ENCODE measurements at regions not wholly inside any gene's neighbourhood (a gene's known extent, or its start where the extent isn't known, plus 50 kb on each side); places are given as distances from the start of the nearest gene placed in this dataset.

- no peaks in the 10 kb centered on the region for H3K36me3 Mint-ChIP-seq
- H3K79me2 ChIP-seq (ENCODE audit: low read depth): no peaks in the 10 kb centered on the region
- no peaks in the 10 kb centered on the region for H3K9me3 ChIP-seq (ENCODE audit: low read depth)
- H3K27ac Mint-ChIP-seq: no peak overlapping the region
- TF ChIP-seq EZH2 (IDR thresholded peaks at IDR 0.05): no peak
- TF ChIP-seq, protein P1, sequence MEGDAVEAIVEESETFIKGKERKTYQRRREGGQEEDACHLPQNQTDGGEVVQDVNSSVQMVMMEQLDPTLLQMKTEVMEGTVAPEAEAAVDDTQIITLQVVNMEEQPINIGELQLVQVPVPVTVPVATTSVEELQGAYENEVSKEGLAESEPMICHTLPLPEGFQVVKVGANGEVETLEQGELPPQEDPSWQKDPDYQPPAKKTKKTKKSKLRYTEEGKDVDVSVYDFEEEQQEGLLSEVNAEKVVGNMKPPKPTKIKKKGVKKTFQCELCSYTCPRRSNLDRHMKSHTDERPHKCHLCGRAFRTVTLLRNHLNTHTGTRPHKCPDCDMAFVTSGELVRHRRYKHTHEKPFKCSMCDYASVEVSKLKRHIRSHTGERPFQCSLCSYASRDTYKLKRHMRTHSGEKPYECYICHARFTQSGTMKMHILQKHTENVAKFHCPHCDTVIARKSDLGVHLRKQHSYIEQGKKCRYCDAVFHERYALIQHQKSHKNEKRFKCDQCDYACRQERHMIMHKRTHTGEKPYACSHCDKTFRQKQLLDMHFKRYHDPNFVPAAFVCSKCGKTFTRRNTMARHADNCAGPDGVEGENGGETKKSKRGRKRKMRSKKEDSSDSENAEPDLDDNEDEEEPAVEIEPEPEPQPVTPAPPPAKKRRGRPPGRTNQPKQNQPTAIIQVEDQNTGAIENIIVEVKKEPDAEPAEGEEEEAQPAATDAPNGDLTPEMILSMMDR (IDR thresholded peaks at IDR 0.05): no peak
- no peak for TF ChIP-seq EZH2phosphoT487 (IDR thresholded peaks at IDR 0.05)
- no peak for DNase-seq (ENCODE audit: low spot score)
- peaks cover 2% of the 10 kb centered on the region for H3K27me3 Mint-ChIP-seq (ENCODE audit: insufficient read depth, low read depth)
- peaks cover 3% of the 10 kb centered on the region for H3K9me3 Mint-ChIP-seq
- H2AFZ ChIP-seq (replicated peaks): no peak overlapping the region
- no peak overlapping the region for H3K9ac ChIP-seq
- H3F3A ChIP-seq (ENCODE audit: low read depth): no peaks in the 10 kb centered on the region
- no peaks in the 10 kb centered on the region for H3K4me1 ChIP-seq
- no peaks in the 10 kb centered on the region for H4K20me1 ChIP-seq (ENCODE audit: low read depth)
- H3K4me3 ChIP-seq: no peak overlapping the region
- no peaks in the 10 kb centered on the region for H3K4me1 Mint-ChIP-seq
- no peaks in the 10 kb centered on the region for H3K36me3 ChIP-seq
- H3K4me2 ChIP-seq: no peak overlapping the region
- H3K27ac ChIP-seq: no peak overlapping the region
- no peak overlapping the region for H3K4me3 Mint-ChIP-seq
- H3K27me3 ChIP-seq: no peaks in the 10 kb centered on the region
These were observed 567.7 kb downstream of the TFAP2B start for GRCh38 chr6:51386347-51386836.

DNA sequence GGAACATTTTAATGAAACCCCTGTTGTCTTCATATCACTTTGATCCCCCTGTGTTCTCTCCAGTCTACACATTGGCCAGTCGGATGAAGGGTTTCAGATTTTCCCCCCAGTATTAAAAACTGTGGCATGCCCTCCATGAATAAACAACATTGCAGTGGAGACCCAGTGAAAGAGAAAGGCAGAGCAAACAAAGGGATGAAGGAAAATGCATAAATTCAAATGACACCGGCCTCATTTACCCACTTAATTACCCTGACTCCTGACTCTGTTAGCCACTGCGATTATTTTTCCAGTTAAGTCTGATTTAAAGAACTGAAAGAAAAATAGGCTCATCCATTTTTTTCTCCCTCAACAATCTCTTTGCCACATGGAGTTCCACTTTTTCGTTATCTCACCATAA is 569.2 kb downstream of the TFAP2B start:
- Mint-ChIP-seq H3K36me3 (no peaks in the 10 kb centered on the region), H3K4me1 (no peaks in the 10 kb centered on the region), H3K27me3 (ENCODE audit: insufficient read depth, low read depth) (peaks cover 5% of the 10 kb centered on the region), H3K27ac (no peak overlapping the region), H3K9me3 (peaks cover 3% of the 10 kb centered on the region), H3K4me3 (no peak overlapping the region)
- TF ChIP-seq, protein P1 (IDR thresholded peaks at IDR 0.05): no peak
- TF ChIP-seq EZH2 (IDR thresholded peaks at IDR 0.05) (no peak), EZH2phosphoT487 (IDR thresholded peaks at IDR 0.05) (no peak)
- no peak overlapping the region for H2AFZ ChIP-seq (replicated peaks)
- DNase-seq (ENCODE audit: low spot score): no peak
- no peak overlapping the region for H3K9ac ChIP-seq
- no peaks in the 10 kb centered on the region for H4K20me1 ChIP-seq (ENCODE audit: low read depth)
- no peaks in the 10 kb centered on the region for H3K79me2 ChIP-seq (ENCODE audit: low read depth)
- H3F3A ChIP-seq (ENCODE audit: low read depth): no peaks in the 10 kb centered on the region
- H3K4me3 ChIP-seq: no peak overlapping the region
- H3K36me3 ChIP-seq: no peaks in the 10 kb centered on the region
- H3K9me3 ChIP-seq (ENCODE audit: low read depth): no peaks in the 10 kb centered on the region
- H3K27me3 ChIP-seq: no peaks in the 10 kb centered on the region
- H3K4me2 ChIP-seq: no peak overlapping the region
- no peaks in the 10 kb centered on the region for H3K4me1 ChIP-seq
- H3K27ac ChIP-seq: no peak overlapping the region

GRCh38 chr6:51394061-51394460 is 575.4 kb downstream of the TFAP2B start:
- TF ChIP-seq EZH2phosphoT487 (IDR thresholded peaks at IDR 0.05): no peak
- no peak for TF ChIP-seq EZH2 (IDR thresholded peaks at IDR 0.05)
- TF ChIP-seq, protein P1 (IDR thresholded peaks at IDR 0.05): no peak
- no peak for DNase-seq (ENCODE audit: low spot score)
- H3K4me3 Mint-ChIP-seq: no peak overlapping the region
- Histone ChIP-seq H3K27ac (no peak overlapping the region), H3K4me2 (no peak overlapping the region), H3K4me1 (no peaks in the 10 kb centered on the region), H3K4me3 (no peak overlapping the region), H2AFZ (replicated peaks) (no peak overlapping the region), H3K36me3 (no peaks in the 10 kb centered on the region), H4K20me1 (ENCODE audit: low read depth) (no peaks in the 10 kb centered on the region), H3K9ac (no peak overlapping the region), H3F3A (ENCODE audit: low read depth) (no peaks in the 10 kb centered on the region), H3K9me3 (ENCODE audit: low read depth) (no peaks in the 10 kb centered on the region), H3K79me2 (ENCODE audit: low read depth) (no peaks in the 10 kb centered on the region), H3K27me3 (no peaks in the 10 kb centered on the region)
- no peak overlapping the region for H3K27ac Mint-ChIP-seq
- peaks cover 2% of the 10 kb centered on the region for H3K27me3 Mint-ChIP-seq (ENCODE audit: insufficient read depth, low read depth)
- no peaks in the 10 kb centered on the region for H3K4me1 Mint-ChIP-seq
- no peaks in the 10 kb centered on the region for H3K36me3 Mint-ChIP-seq
- H3K9me3 Mint-ChIP-seq: no peaks in the 10 kb centered on the region
